Kidney glomerular epithelial cell (primary cell): ENCODE measurements at regions not wholly inside any gene's neighbourhood (a gene's known extent, or its start where the extent isn't known, plus 50 kb on each side); places are given as distances from the start of the nearest gene placed in this dataset.
"Not testable (repeated sequence)": the region's sequence is repeated elsewhere in the genome, so short reads cannot be mapped to it uniquely, and the experiment has no call there.

ENCODE experiments used
- DNase-seq: peaks from one replicate; lab custom pipeline; 2025; lab: John Stamatoyannopoulos, UW

DNA sequence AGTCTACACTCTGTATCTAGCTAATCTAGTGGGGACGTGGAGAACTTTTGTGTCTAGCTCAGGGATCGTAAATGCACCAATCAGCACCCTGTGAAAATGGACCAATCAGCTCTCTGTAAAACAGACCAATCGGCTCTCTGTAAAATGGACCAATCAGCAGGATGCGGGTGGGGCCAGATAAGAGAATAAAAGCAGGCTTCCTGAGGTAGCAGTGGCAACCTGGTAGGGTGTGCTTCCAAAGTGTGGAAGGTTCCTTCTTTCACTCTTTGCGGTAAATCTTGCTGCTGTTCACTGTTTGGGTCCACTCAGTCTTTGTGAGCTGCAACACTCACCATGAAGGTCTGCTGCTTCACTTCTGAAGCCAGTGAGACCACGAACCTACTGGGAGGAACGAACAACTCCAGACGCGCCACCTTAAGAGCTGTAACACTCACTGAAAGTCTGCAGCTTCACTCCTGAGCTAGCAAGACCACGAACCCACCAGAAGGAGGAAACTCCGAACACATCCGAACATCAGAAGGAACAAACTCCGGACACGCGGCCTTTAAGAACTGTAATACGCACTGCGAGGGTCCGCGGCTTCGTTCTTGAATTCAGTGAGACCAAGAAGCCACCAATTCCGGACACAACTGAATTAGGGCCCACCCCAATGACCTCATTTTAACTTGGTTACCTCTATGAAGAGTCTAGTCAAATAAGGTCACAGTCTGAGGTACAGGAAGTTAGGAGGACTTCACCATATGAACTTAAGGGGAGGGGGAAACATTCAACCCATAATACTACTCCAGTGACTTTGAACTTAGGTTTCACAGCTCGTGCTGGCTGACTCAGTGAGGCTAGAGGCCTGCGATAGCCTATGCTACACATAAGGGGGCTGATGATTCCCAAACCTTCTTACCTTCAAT lies 59.8 kb upstream of the LPGAT1 start:
- DNase-seq, result not testable (repeated sequence)

- DNase-seq, result not testable (repeated sequence)
Measured at GRCh38 chr1:211889307-211890090, 58.9 kb upstream of the LPGAT1 start.

DNA sequence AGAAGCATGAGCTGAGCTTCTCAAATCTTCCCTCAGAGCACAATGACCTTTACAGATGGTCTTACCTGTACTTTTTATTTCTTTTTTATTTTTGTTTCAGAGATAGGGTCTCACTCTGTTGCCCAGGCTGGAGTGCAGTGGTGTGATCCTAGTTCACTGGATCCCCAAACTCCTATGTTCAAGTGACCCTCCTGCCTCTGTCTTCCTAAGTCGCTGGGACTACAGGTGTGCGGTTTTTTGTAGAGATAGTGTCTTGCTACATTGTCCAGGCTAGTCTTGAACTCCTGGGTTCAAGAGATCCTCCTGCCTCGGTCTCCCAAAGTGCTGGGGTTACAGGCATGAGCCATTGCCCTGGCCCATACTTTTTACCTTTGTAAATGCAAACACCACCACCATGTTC lies 56.0 kb upstream of the LPGAT1 start:
- DNase-seq, result no peak

DNA sequence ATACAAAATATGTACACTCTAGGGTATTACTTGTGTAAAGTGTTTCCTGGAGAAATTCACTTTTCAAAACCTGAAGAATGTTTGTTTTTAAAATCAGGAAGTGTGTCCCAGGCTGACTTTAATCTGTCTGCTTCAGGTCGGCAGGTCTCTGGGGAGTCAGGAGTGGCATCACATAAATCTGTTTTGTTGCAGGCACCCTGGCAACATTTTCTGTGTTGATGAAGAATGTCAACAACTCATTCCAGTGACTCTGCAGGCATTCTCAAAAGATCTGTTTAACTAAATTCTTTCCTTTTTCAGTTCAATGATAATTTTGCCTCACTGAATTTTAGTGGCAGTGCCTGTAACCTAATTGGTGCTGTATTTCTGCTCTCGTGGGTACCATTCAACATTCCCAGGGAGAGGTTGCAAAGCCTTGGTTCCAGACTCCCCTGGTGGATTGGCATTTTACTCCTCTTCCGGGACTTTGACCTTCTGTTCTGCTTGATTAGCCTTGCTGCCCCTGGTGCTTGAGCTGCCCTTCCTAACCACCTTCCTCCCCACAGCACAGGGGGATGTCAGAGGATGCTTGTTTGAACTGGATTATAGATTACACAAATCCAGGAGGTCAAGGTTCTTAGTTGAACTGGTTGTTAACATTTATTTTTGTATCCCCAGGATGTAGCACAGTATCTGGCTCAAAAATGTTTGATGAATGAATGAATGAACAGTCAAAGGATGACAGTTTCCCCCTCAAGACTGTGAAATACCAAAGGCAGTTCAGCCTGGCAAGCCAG lies 55.4 kb upstream of the LPGAT1 start:
- peak; percentile 39 for DNase-seq

- DNase-seq, result no peak
Measured at GRCh38 chr1:211882381-211883004, 51.9 kb upstream of the LPGAT1 start.
